Lower leg skin (tissue), 3 donors: ENCODE measurements at regions not wholly inside any gene's neighbourhood (a gene's known extent, or its start where the extent isn't known, plus 50 kb on each side); places are given as distances from the start of the nearest gene placed in this dataset.

Experiments
- CTCF ChIP-seq, 3 donors: fragments of 450-650 bp; IDR thresholded peaks; one replicate each; pipeline ENCODE4 v1.5.1; 2016; ENCODE audit warnings: antibody characterized with exemption in 3 of 3, mild to moderate bottlenecking in 3 of 3, moderate library complexity in 2 of 3
- POLR2A ChIP-seq, 2 donors: fragments of 450-650 bp; IDR thresholded peaks; one replicate each; pipeline ENCODE4 v1.6.1; 2016 to 2017; ENCODE audit warnings: antibody characterized with exemption in 2 of 2, mild to moderate bottlenecking in 1 of 2, moderate library complexity in 1 of 2

GRCh38 chr4:26179316-26179760 is 141.5 kb upstream of the RBPJ start:
- TF ChIP-seq CTCF (IDR thresholded peaks at IDR 0.05) (no peak), POLR2A (IDR thresholded peaks at IDR 0.05) (no peak)
